ENCODE measurements at regions not wholly inside any gene's neighbourhood (a gene's known extent, or its start where the extent isn't known, plus 50 kb on each side); places are given as distances from the start of the nearest gene placed in this dataset.

GRCh38 chr4:81375745-81376144, 96.0 kb downstream of the RASGEF1B start:
- no peak overlapping the region for H4K91ac ChIP-seq (ENCODE audit: low read length)

DNA sequence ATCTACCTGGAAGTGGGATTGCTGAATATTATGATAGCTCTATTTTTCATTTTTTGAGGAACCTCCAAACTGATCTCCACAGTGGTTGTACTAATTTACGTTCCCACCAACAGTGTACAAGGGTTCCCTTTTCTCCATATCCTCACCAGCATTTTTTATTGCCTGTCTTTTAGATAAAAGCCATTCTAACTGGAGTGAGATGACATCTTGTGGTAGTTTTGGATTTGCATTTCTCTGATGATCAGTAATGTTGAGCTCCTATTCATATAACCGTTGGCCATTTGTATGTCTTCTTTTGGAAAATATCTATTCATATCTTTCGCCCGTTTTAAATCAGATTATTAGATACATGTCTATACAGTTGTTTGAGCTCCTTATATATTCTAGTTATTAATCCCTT, 101.8 kb downstream of the RASGEF1B start:
- no peaks in the 10 kb centered on the region for H3K9me3 ChIP-seq (ENCODE audit: control insufficient read depth, low read length)
- WGBS = no CpG with 5 or more reads among the region's 4 CpGs

More at GRCh38 chr4:81375745-81376144, 96.0 kb downstream of the RASGEF1B start:
- H3K9me3 ChIP-seq (ENCODE audit: control insufficient read depth, low read length) = no peaks in the 10 kb centered on the region
- no peak overlapping the region for H2BK15ac ChIP-seq (ENCODE audit: low read depth, poor library complexity, severe bottlenecking)
- no peaks in the 10 kb centered on the region for H3K4me1 ChIP-seq (ENCODE audit: control insufficient read depth, insufficient read depth, low read depth, low read length)
- no peak overlapping the region for H3K18ac ChIP-seq (ENCODE audit: low read depth in 1 of 2, low read length in 2 of 2)
- H4K8ac ChIP-seq (ENCODE audit: low read length) = no peak overlapping the region
- no peak overlapping the region for H2BK5ac ChIP-seq (ENCODE audit: low read depth, low read length, poor library complexity, severe bottlenecking)
- no peaks in the 10 kb centered on the region for H3K27me3 ChIP-seq (ENCODE audit: control insufficient read depth in 1 of 2, insufficient read depth in 1 of 2, low read length in 2 of 2)
- no peak for DNase-seq
- H3K36me3 ChIP-seq (ENCODE audit: control insufficient read depth in 1 of 2, insufficient read depth in 2 of 2, low read depth in 1 of 2, low read length in 2 of 2) = no peaks in the 10 kb centered on the region
- no peak overlapping the region for H3K4me3 ChIP-seq (ENCODE audit: insufficient read depth in 1 of 2, low read depth in 1 of 2, low read length in 2 of 2)
- 69% methylated on average over 4 of the region's 4 CpGs for WGBS
- peak overlapping the region in 1 of 2 experiments; percentile 55 for H3K14ac ChIP-seq (ENCODE audit: low read length in 2 of 2)
- H3K9ac ChIP-seq (ENCODE audit: low read length) = no peak overlapping the region
- no peak overlapping the region for H2BK120ac ChIP-seq (ENCODE audit: low read depth, low read length)
- no peak overlapping the region for H2AK5ac ChIP-seq (ENCODE audit: low read length, severe bottlenecking)
- H3K23ac ChIP-seq (ENCODE audit: low read length in 2 of 2) = no peak overlapping the region
- no peak overlapping the region for H2BK12ac ChIP-seq (ENCODE audit: low read length in 2 of 2)
- no peaks in the 10 kb centered on the region for H3K79me1 ChIP-seq (replicated peaks; ENCODE audit: low read length, poor library complexity, severe bottlenecking)
- no peak overlapping the region for H3K4ac ChIP-seq (ENCODE audit: low read depth in 1 of 2, low read length in 2 of 2)
- no peak overlapping the region for H3K27ac ChIP-seq (ENCODE audit: low read length, poor library complexity, severe bottlenecking)
- H2AFZ ChIP-seq (ENCODE audit: low read depth, low read length) = no peak overlapping the region
- no peak overlapping the region for H3K4me2 ChIP-seq (ENCODE audit: low read length, poor library complexity, severe bottlenecking)

GRCh38 chr4:81366779-81367178, 104.9 kb downstream of the RASGEF1B start:
- DNase-seq = no peak
- Histone ChIP-seq H2AK5ac (ENCODE audit: low read length, severe bottlenecking) (no peak overlapping the region), H3K14ac (ENCODE audit: low read length in 2 of 2) (no peak overlapping the region), H2BK120ac (ENCODE audit: low read depth, low read length) (no peak overlapping the region), H3K23ac (ENCODE audit: low read length in 2 of 2) (no peak overlapping the region), H4K8ac (ENCODE audit: low read length) (no peak overlapping the region), H3K27ac (ENCODE audit: low read length, poor library complexity, severe bottlenecking) (no peak overlapping the region), H3K18ac (ENCODE audit: low read depth in 1 of 2, low read length in 2 of 2) (no peak overlapping the region), H3K79me1 (replicated peaks; ENCODE audit: low read length, poor library complexity, severe bottlenecking) (no peaks in the 10 kb centered on the region), H3K9ac (ENCODE audit: low read length) (peak overlapping the region; percentile 63), H2AFZ (ENCODE audit: low read depth, low read length) (no peak overlapping the region), H2BK5ac (ENCODE audit: low read depth, low read length, poor library complexity, severe bottlenecking) (no peak overlapping the region), H3K4me3 (ENCODE audit: insufficient read depth in 1 of 2, low read depth in 1 of 2, low read length in 2 of 2) (peak overlapping the region in 1 of 2 experiments; percentile 44), H2BK15ac (ENCODE audit: low read depth, poor library complexity, severe bottlenecking) (no peak overlapping the region), H3K4me2 (ENCODE audit: low read length, poor library complexity, severe bottlenecking) (no peak overlapping the region), H2BK12ac (ENCODE audit: low read length in 2 of 2) (no peak overlapping the region), H3K4ac (ENCODE audit: low read depth in 1 of 2, low read length in 2 of 2) (no peak overlapping the region), H3K36me3 (ENCODE audit: control insufficient read depth in 1 of 2, insufficient read depth in 2 of 2, low read depth in 1 of 2, low read length in 2 of 2) (no peaks in the 10 kb centered on the region), H3K4me1 (ENCODE audit: control insufficient read depth, insufficient read depth, low read depth, low read length) (no peaks in the 10 kb centered on the region), H3K27me3 (ENCODE audit: control insufficient read depth in 1 of 2, insufficient read depth in 1 of 2, low read length in 2 of 2) (no peaks in the 10 kb centered on the region), H3K9me3 (ENCODE audit: control insufficient read depth, low read length) (no peaks in the 10 kb centered on the region), H4K91ac (ENCODE audit: low read length) (no peak overlapping the region)
- WGBS = 88% methylated on average over 3 of the region's 4 CpGs

More for the DNA sequence above, 101.8 kb downstream of the RASGEF1B start:
- Histone ChIP-seq H4K91ac (ENCODE audit: low read length) (no peak overlapping the region), H3K23ac (ENCODE audit: low read length in 2 of 2) (no peak overlapping the region), H3K4me2 (ENCODE audit: low read length, poor library complexity, severe bottlenecking) (no peak overlapping the region), H3K79me1 (replicated peaks; ENCODE audit: low read length, poor library complexity, severe bottlenecking) (no peaks in the 10 kb centered on the region), H2AFZ (ENCODE audit: low read depth, low read length) (no peak overlapping the region), H3K4me3 (ENCODE audit: insufficient read depth in 1 of 2, low read depth in 1 of 2, low read length in 2 of 2) (no peak overlapping the region), H3K14ac (ENCODE audit: low read length in 2 of 2) (no peak overlapping the region), H2BK15ac (ENCODE audit: low read depth, poor library complexity, severe bottlenecking) (no peak overlapping the region), H2BK12ac (ENCODE audit: low read length in 2 of 2) (no peak overlapping the region), H3K36me3 (ENCODE audit: control insufficient read depth in 1 of 2, insufficient read depth in 2 of 2, low read depth in 1 of 2, low read length in 2 of 2) (no peaks in the 10 kb centered on the region), H3K4ac (ENCODE audit: low read depth in 1 of 2, low read length in 2 of 2) (no peak overlapping the region), H3K9ac (ENCODE audit: low read length) (no peak overlapping the region), H2BK120ac (ENCODE audit: low read depth, low read length) (no peak overlapping the region), H3K4me1 (ENCODE audit: control insufficient read depth, insufficient read depth, low read depth, low read length) (no peaks in the 10 kb centered on the region), H3K27ac (ENCODE audit: low read length, poor library complexity, severe bottlenecking) (no peak overlapping the region), H2BK5ac (ENCODE audit: low read depth, low read length, poor library complexity, severe bottlenecking) (no peak overlapping the region), H3K18ac (ENCODE audit: low read depth in 1 of 2, low read length in 2 of 2) (no peak overlapping the region), H2AK5ac (ENCODE audit: low read length, severe bottlenecking) (no peak overlapping the region), H3K27me3 (ENCODE audit: control insufficient read depth in 1 of 2, insufficient read depth in 1 of 2, low read length in 2 of 2) (no peaks in the 10 kb centered on the region), H4K8ac (ENCODE audit: low read length) (no peak overlapping the region)
- DNase-seq = no peak

GRCh38 chr4:81360737-81361136, 111.0 kb downstream of the RASGEF1B start:
- Histone ChIP-seq H2BK12ac (ENCODE audit: low read length in 2 of 2) (no peak overlapping the region), H4K91ac (ENCODE audit: low read length) (no peak overlapping the region), H2BK15ac (ENCODE audit: low read depth, poor library complexity, severe bottlenecking) (no peak overlapping the region), H3K14ac (ENCODE audit: low read length in 2 of 2) (no peak overlapping the region), H2BK120ac (ENCODE audit: low read depth, low read length) (no peak overlapping the region), H3K9ac (ENCODE audit: low read length) (no peak overlapping the region), H3K4me2 (ENCODE audit: low read length, poor library complexity, severe bottlenecking) (no peak overlapping the region), H3K27me3 (ENCODE audit: control insufficient read depth in 1 of 2, insufficient read depth in 1 of 2, low read length in 2 of 2) (no peaks in the 10 kb centered on the region), H3K18ac (ENCODE audit: low read depth in 1 of 2, low read length in 2 of 2) (no peak overlapping the region), H2AK5ac (ENCODE audit: low read length, severe bottlenecking) (no peak overlapping the region), H3K27ac (ENCODE audit: low read length, poor library complexity, severe bottlenecking) (no peak overlapping the region), H3K23ac (ENCODE audit: low read length in 2 of 2) (no peak overlapping the region), H2BK5ac (ENCODE audit: low read depth, low read length, poor library complexity, severe bottlenecking) (no peak overlapping the region), H3K79me1 (replicated peaks; ENCODE audit: low read length, poor library complexity, severe bottlenecking) (no peaks in the 10 kb centered on the region), H3K4me3 (ENCODE audit: insufficient read depth in 1 of 2, low read depth in 1 of 2, low read length in 2 of 2) (no peak overlapping the region), H3K9me3 (ENCODE audit: control insufficient read depth, low read length) (no peaks in the 10 kb centered on the region), H4K8ac (ENCODE audit: low read length) (no peak overlapping the region), H3K36me3 (ENCODE audit: control insufficient read depth in 1 of 2, insufficient read depth in 2 of 2, low read depth in 1 of 2, low read length in 2 of 2) (no peaks in the 10 kb centered on the region), H3K4ac (ENCODE audit: low read depth in 1 of 2, low read length in 2 of 2) (no peak overlapping the region), H3K4me1 (ENCODE audit: control insufficient read depth, insufficient read depth, low read depth, low read length) (no peaks in the 10 kb centered on the region), H2AFZ (ENCODE audit: low read depth, low read length) (no peak overlapping the region)
- WGBS = 76% methylated on average over 2 of the region's 3 CpGs
- DNase-seq = no peak

Data from mesenchymal stem cell (in vitro differentiated cells and primary cell).